ENCODE measurements at regions not wholly inside any gene's neighbourhood (a gene's known extent, or its start where the extent isn't known, plus 50 kb on each side); places are given as distances from the start of the nearest gene placed in this dataset.

GRCh38 chr2:48009256-48009655, 103.0 kb upstream of the FBXO11 start:
- DNase-seq (ENCODE audit: low read depth, low spot score), result no peak
- no peak overlapping the region for H3K4me3 ChIP-seq (ENCODE audit: low read depth, low read length)
- ChIA-PET CTCF (interaction anchor here (0.5 kb wide), 1 partner anchor 75 kb away, joined by 4 read pairs; no protein-coding TSS in a partner anchor), POLR2A (no interaction called here)
- no peak for TF ChIP-seq CTCF (IDR thresholded peaks at IDR 0.05; ENCODE audit: low read depth, low read length)
- H3K27ac ChIP-seq (ENCODE audit: low read depth, low read length), result no peak overlapping the region
- H3K9me3 ChIP-seq (ENCODE audit: control insufficient read depth, insufficient read depth, low read length), result no peaks in the 10 kb centered on the region
- H3K27me3 ChIP-seq (ENCODE audit: control insufficient read depth, insufficient read depth, low read length), result no peaks in the 10 kb centered on the region

GRCh38 chr2:48015421-48015820, 109.1 kb upstream of the FBXO11 start:
- H3K27me3 ChIP-seq (ENCODE audit: control insufficient read depth, insufficient read depth, low read length), result no peaks in the 10 kb centered on the region
- POLR2A ChIA-PET, result no interaction called here
- no peak overlapping the region for H3K27ac ChIP-seq (ENCODE audit: low read depth, low read length)
- no peak for TF ChIP-seq CTCF (IDR thresholded peaks at IDR 0.05; ENCODE audit: low read depth, low read length)
- H3K4me3 ChIP-seq (ENCODE audit: low read depth, low read length), result no peak overlapping the region
- CTCF ChIA-PET, result no interaction called here
- no peak for DNase-seq (ENCODE audit: low read depth, low spot score)
- H3K9me3 ChIP-seq (ENCODE audit: control insufficient read depth, insufficient read depth, low read length), result no peaks in the 10 kb centered on the region

GRCh38 chr2:48016225-48017019, 110.1 kb upstream of the FBXO11 start:
- H3K27me3 ChIP-seq (ENCODE audit: control insufficient read depth, insufficient read depth, low read length), result no peaks in the 10 kb centered on the region
- no peaks in the 10 kb centered on the region for H3K9me3 ChIP-seq (ENCODE audit: control insufficient read depth, insufficient read depth, low read length)
- TF ChIP-seq CTCF (IDR thresholded peaks at IDR 0.05; ENCODE audit: low read depth, low read length), result peak; percentile 31
- H3K27ac ChIP-seq (ENCODE audit: low read depth, low read length), result no peak overlapping the region
- ChIA-PET POLR2A (no interaction called here), CTCF (no interaction called here)
- no peak overlapping the region for H3K4me3 ChIP-seq (ENCODE audit: low read depth, low read length)
- no peak for DNase-seq (ENCODE audit: low read depth, low spot score)

GRCh38 chr2:48017136-48017535, 110.8 kb upstream of the FBXO11 start:
- no peak for DNase-seq (ENCODE audit: low read depth, low spot score)
- no peak for TF ChIP-seq CTCF (IDR thresholded peaks at IDR 0.05; ENCODE audit: low read depth, low read length)

GRCh38 chr2:48018480-48018879, 112.2 kb upstream of the FBXO11 start:
- ChIA-PET CTCF (no interaction called here), POLR2A (no interaction called here)
- no peak for DNase-seq (ENCODE audit: low read depth, low spot score)
- H3K9me3 ChIP-seq (ENCODE audit: control insufficient read depth, insufficient read depth, low read length), result no peaks in the 10 kb centered on the region
- no peak overlapping the region for H3K4me3 ChIP-seq (ENCODE audit: low read depth, low read length)
- H3K27me3 ChIP-seq (ENCODE audit: control insufficient read depth, insufficient read depth, low read length), result peaks cover 2% of the 10 kb centered on the region
- no peak for TF ChIP-seq CTCF (IDR thresholded peaks at IDR 0.05; ENCODE audit: low read depth, low read length)
- H3K27ac ChIP-seq (ENCODE audit: low read depth, low read length), result no peak overlapping the region

More at GRCh38 chr2:48017136-48017535, 110.8 kb upstream of the FBXO11 start:
- Histone ChIP-seq H3K27ac (ENCODE audit: low read depth, low read length) (no peak overlapping the region), H3K27me3 (ENCODE audit: control insufficient read depth, insufficient read depth, low read length) (no peaks in the 10 kb centered on the region), H3K9me3 (ENCODE audit: control insufficient read depth, insufficient read depth, low read length) (no peaks in the 10 kb centered on the region), H3K4me3 (ENCODE audit: low read depth, low read length) (no peak overlapping the region)
- ChIA-PET POLR2A (no interaction called here), CTCF (no interaction called here)
